HS-27A (cell line): ENCODE measurements at regions not wholly inside any gene's neighbourhood (a gene's known extent, or its start where the extent isn't known, plus 50 kb on each side); places are given as distances from the start of the nearest gene placed in this dataset.

Experiments
- DNase-seq: peaks from one replicate; pipeline ENCODE4 v3.0.0-alpha.2; 2012; ENCODE audit warnings: low read depth, missing footprints

DNA sequence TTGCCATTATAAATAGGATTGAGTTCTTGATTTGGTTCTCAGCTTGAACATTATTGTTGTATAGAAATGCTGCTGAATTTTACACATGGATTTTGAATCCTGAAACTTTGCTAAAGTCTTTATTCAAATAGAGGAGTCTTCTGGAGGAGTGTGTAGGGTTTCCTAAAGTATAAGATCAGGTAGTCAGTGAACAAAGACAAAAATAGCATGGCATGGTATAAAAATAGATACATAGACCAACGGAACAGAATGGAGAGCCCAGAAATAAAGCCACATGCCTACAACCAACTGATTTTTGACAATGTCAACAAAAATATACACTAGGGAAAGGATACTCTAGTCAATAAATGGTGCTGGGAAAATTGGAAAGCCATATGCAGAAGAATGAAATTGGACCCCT, 740.1 kb downstream of the QKI start:
- DNase-seq, result no peak

- DNase-seq, result no peak
Observed at GRCh38 chr6:164152611-164153010, 738.1 kb downstream of the QKI start.

- no peak for DNase-seq
Observed at GRCh38 chr6:164151161-164152120, 736.9 kb downstream of the QKI start.

DNA sequence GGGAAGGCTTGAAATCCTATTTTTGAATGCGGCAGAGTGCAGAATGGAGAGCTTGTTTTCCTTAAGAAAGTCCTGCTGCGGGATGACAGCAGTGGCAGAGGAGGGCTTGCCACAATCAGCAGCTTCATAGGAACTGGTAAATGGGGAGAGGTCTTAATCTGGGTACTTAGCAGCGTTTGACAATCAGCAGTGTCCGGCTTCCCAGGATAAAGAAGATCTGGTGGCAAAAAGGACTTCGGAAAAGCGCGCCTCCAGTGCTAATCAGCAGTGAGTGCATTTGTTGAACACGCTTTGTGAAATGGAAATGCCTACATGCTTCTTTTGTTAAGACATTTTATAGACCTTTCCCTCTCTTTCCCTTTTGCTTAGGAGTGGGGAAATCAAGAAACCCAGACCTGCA, 735.7 kb downstream of the QKI start:
- no peak for DNase-seq

DNA sequence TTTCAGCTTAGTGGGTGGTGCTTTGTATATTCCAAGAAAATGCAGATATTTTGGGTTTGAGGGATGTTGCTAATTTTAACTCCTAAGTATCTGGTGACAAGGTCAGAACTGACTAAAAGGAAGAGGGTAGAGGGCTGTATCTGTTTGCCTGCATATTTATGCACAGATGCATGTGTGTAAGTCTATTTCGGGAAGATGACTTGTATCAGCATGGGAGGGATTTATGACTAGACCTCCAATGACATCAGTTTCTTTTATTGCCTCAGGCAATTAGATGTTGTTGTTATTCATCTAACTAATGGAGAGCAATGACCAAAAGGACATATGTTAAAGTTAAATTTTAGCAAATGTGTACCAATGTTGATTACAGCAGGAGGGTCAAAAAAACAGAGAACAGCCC, 734.3 kb downstream of the QKI start:
- DNase-seq, result no peak

- no peak for DNase-seq
Observed at GRCh38 chr6:164144316-164144715, 729.8 kb downstream of the QKI start.

GRCh38 chr6:164142322-164142721, 727.8 kb downstream of the QKI start:
- no peak for DNase-seq

- DNase-seq, result no peak
Observed at GRCh38 chr6:164135511-164136132, 721.1 kb downstream of the QKI start.

- no peak for DNase-seq
Observed at GRCh38 chr6:164133095-164133494, 718.6 kb downstream of the QKI start.

DNA sequence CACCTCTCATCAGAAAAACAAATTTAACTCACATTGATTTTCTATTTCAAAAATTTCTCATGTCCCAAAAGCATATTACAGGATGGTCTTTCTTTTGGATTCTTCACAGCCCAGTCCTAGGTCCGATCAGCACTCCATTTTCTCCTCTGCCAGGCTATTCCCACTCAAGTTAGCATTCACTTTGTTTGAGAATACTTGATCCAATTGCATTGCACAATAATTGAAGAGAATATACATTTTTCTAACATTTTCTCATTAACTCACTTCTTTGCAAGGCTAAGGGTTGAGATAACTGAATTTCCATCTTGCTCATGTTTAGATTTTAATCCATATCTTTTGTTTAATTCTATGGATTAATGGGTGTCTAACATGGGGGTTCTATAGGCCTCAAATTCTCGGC, 716.1 kb downstream of the QKI start:
- DNase-seq, result no peak

GRCh38 chr6:164130151-164130550, 715.6 kb downstream of the QKI start:
- no peak for DNase-seq

- no peak for DNase-seq
Observed at GRCh38 chr6:164129218-164129617, 714.7 kb downstream of the QKI start.

GRCh38 chr6:164128101-164128500, 713.6 kb downstream of the QKI start:
- no peak for DNase-seq

- no peak for DNase-seq
Observed at GRCh38 chr6:164124986-164125385, 710.5 kb downstream of the QKI start.

- no peak for DNase-seq
Observed at GRCh38 chr6:164124473-164124872, 710.0 kb downstream of the QKI start.

DNA sequence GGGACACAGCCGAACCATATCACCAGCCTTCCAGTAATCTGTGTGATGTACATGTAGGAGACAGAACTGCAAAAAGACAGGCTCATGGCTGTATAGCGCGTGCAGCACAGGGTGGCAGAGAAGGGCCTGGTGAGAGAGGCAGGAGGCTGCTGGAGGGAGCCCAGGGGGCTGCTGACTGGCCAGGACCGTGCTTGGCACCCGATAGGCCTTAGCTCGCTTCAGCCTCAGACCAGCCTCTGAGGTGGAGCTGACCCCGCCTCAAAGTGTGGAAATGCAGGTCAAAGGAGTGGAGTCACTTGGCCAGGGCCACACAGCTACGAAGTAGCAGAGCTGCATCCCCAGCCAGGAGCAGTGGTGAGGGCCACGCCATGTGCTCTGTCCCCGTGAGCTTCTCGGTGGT, 707.6 kb downstream of the QKI start:
- DNase-seq, result no peak

- DNase-seq, result no peak
Observed at GRCh38 chr6:164121527-164121926, 707.0 kb downstream of the QKI start.

- DNase-seq, result no peak
Observed at GRCh38 chr6:164114651-164115050, 700.1 kb downstream of the QKI start.

GRCh38 chr6:164114051-164114450, 699.5 kb downstream of the QKI start:
- no peak for DNase-seq

DNA sequence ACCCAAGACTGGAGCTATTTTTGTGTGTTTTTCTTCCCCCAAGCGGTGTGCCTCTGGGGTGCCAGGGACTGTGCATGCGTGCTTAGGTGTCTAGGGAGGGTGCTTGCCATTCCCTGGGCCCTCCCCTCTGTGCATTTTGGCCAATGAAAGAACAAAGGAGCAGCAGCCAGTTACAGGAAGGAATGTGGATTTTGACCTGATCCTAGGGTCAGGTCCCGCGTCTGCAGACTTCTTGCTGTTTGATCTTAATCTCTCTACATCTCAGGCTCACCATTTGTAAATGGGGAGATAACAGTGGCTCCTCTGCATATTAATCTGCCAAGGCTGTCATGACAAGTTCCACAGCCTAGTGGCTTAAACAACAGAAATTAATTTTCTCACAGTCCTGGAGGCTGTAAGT, 699.1 kb downstream of the QKI start:
- no peak for DNase-seq

- DNase-seq, result no peak
Observed at GRCh38 chr6:164109770-164110140, 695.2 kb downstream of the QKI start.

GRCh38 chr6:164108869-164109769, 694.6 kb downstream of the QKI start:
- DNase-seq, result no peak

DNA sequence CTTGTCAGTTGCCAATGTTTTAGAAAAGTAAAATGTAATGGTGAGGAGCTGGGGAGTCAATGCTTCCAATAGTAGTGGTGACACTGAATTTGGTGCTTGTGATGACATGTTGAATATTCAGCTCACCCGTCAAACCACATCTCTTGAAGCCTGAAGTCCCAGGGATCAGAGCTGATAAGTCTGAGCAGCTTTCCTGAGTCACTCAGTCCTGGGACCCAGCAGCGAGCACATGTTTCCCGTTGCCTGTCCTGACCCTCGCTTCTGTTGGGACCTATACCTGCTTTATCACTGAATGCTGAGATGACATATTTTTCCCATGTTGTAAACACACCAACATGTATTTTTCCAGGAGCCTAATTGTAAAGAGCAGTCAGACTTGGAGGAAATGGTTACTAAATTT, 693.6 kb downstream of the QKI start:
- no peak for DNase-seq
